GM21717 (cell line): ENCODE measurements at regions not wholly inside any gene's neighbourhood (a gene's known extent, or its start where the extent isn't known, plus 50 kb on each side); places are given as distances from the start of the nearest gene placed in this dataset.

Source experiments
- ATAC-seq: cut with Tn5 transposase; IDR thresholded peaks from one replicate; pipeline ENCODE4 v1.9.1; 2021; ENCODE audit warnings: mild to moderate bottlenecking, moderate library complexity; ENCODE audit not compliant: unreplicated experiment

DNA sequence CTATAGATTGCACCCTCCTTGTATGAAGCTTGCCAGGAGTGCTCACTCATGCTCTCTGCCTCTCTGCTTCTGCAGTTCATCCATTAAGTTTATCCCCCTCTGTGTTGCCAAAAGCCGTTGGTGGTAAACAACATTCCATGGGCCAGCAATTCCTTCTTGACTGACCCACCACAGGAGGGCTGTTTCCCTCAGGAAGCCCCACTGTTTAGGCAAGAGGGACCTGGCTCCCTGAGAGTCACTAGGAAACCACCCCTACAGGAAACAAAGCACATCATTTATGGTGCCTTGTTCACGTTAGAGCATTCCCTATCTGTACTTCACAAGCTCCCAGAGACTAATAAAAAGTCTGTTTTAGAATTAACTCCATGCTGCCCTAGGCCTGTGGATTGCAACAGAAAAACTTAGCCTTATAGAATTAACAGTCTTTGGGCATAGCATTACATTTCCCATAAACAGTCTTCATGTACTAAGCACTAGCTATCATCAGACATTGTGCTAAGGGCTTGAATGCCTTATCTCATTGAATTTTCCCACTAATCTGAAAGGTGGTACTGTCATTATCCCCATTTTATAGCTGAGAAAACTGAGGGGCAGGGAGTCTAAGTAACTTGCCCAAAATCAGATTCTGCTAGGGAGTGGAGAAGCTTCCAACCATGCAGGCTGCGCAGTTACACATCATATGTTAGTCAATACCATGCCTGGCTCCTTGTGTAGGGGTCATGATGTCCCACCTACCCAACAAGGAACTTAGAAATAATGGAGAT lies 149.9 kb downstream of the SHQ1 start:
- ATAC-seq, result no peak

DNA sequence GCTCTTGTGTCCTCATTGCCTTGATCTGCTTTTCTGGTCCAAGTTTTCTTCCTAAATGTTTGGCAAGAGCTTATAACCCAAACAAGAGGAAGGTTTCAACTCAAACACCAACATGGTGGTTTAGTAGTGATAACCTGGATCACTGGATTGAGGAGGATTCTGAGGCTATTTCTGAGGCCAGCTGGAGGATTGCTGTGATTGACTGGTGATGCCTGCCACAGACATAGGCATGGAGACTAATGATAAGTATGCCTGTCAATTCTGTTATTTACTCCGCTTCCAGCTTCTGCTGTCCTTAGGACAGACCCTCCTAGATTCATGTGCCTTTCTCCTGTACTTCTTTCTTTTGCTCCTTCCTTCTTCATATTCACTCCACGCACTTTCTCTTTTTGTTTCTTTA lies 150.5 kb downstream of the SHQ1 start:
- ATAC-seq, result no peak

DNA sequence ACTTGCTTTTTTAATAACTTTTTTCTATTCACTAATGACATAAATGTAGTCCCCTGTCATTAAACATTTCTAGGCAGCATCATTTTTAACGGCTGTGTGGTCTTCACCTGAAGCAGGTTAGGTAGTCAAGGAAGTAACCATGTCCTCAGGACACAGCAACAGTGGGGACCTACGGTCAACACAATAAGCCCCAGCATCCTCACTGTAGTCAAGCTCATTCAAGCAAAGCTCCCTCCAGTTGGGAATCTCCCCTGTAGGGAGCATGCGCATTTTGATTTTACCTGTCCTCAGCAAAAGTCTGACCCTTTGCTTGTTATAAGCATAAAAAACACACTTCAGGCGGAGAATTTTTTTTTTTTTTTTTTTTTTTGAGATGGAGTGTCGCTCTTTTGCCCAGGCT lies 151.4 kb downstream of the SHQ1 start:
- no peak for ATAC-seq

DNA sequence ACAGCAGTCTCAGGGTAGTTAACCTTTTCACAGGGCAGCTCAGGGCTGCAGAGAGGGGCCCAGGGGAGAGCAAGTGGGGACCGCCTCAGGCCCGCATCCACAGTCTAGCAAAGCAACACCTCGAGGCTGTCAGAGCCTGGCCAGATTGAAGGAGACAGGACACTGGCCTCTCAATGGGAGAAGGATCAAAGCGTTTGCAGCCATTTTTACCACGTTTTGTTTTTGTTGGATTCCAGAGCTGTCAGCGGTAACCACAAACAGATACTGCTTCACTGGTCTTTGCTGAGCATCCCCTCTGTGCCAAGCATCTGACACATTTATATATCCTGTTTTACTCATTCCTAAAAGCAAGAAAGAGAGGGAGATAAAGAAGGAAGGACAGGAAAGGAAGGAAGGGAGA lies 153.8 kb downstream of the SHQ1 start:
- no peak for ATAC-seq

DNA sequence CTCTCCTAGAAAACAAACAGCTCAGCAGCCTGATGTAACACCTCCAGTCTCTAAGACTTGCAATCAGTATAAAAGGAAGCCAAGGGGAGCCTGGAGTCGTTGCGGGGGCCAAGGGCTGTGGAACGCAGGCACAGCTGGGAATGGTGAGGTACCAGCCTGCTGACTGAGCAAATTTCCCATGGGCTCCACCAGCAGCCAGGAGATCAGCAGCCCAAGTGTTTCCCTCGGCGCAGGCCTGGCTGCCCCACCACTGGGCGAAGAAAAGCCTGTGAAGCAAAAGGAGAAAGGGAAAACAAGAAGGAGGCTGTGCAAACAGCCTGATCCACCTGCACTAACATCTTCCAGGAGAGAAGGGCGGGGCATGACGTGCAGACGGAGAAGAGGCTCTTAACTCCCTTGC lies 155.3 kb downstream of the SHQ1 start:
- ATAC-seq, result no peak

DNA sequence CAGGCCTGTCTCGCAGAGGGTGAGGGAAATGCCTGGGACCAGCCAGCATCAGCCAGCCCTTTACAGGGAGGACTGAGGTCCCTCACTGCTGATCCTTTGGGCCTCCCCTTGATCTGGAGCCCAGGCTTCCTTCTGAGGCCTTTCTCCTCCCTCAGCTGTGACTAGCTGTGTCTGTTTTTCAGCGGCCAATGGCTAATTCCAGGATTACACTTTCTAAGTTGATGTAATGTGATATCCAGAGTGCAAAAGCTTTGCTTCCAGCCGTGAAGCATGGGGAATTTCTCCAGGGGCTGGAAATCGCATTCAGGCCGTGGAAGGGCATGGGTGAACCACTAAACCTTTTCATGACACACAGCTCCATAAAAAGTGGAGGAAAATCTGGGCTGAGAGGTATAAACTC lies 157.6 kb downstream of the SHQ1 start:
- ATAC-seq, result no peak

DNA sequence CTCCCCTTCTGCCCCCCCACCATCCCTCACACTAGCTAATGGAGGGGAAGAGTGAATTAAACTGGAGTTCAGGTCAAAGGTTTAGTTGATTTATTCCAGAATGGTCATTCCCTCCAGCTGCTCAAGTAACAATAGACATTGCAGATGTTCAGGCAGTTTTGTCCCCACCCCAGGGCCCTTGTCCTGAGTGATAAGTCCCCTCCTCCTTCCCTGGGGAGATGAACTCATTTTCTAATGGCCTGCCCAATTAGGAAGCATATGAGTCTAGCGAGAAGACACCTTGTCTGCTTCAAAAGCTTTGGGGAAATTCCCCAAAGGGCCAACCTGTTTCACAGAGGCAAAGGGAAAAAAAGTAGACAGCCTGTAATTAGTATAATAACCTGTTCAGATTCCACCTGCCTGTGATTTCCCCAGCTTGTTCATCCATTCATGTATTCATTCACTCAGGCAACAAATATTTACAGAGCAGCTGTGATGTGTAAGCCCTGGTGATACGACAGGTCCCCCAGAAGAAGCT lies 165.3 kb downstream of the SHQ1 start:
- peak; percentile 71 for ATAC-seq

DNA sequence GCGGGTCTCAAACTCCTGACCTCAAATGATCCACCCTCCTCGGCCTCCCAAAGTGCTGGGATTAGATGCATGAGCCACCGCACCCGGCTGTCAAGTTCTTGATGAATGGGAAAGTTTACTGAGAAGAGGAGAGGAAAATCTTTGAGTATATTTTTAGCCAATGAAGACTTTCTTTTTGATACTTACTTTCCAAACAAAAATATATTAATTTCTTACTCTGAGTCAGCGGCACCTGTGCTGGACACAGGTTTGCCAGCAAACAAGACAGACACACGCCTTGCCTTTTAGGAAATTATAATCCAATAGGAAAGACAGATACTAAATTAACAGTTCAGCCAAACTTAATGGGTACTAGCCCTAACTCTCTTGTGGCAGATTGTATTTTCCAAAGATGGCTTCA lies 166.6 kb downstream of the SHQ1 start:
- no peak for ATAC-seq

DNA sequence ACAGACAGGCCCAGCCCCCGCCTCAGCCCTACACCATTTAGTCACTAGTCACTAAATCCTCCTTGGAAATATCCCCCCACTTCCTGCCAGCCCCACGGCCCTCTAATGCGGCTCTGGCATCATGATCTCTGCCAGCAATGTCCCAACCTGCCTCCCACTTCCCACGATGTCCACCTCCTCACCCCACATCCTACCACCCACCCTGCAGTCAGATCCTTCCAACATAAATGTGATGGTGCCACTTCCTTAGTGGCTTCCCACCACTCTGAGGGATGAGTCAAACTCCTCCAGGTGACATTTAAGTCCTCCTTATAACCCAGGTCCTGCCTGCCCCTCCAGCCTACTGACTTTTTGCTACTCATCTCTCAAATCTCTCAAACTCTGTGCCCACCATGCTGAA lies 167.5 kb downstream of the SHQ1 start:
- no peak for ATAC-seq

DNA sequence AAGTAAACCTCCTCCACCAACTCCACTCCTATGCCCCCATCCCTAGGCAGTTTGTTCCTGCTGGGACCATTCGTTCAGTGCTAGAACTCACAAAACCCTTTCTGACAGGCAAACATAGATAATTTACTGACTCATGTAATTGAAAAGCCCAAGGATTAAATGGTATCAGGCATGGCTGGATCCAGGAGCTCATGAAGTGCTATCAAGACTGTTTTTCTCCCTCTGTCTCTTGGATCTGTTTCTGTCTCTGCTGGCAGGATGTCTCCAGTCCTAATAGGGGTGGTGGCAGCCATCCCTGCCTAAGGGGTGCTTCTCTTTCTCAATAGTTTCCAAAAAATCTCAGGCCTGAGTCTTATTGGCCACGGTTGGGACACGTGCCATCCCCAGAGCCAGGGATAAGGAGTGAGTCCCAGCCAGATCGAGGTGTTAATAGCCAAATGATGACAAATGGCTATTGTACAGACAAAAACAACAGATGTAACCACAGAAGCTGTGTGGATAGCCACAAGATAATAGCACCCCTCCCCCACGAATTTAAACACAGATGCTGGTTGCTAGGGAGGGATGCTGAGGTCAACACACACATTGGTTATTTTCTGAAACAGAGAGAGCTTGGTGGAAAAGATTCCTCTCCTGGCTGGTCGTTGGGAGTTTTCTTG lies 168.6 kb downstream of the SHQ1 start:
- no peak for ATAC-seq

DNA sequence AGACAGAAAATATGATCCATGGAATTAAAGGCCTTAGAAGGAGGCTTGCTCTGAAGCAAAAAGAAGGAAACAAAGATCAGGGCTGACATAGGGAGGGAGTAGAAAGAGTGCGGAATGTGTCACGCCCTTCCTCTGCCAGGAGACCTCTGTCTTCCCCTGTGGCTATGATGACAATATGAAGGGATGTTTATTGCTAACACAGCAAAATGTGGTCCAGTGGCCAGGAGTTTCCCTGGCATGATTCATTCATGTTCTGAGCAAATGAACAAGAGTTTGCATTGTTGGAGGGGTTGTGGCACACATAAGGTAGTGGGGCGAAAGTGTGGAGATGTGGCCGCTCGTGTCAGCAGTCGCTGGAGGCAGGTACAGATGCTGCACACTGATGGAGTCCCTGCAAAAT lies 169.4 kb downstream of the SHQ1 start:
- ATAC-seq, result no peak

DNA sequence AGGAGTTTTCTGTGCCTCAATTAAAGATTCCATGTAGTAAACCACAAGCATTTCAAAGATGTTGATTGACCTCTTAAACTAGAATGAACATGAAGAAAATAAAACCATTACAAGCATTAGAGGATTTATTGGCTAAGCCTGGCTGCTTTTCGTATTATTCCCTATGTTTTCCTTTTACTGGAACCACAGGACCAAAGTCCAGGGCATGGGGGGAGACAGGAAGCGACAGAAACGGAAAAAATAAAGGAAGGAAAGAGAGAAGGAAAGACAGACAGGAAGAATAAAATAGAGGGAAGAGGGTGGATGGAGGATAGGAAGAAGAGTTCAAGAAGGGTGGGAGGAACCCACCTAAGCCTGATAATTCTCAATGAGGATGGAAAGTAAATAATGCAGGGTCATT lies 169.9 kb downstream of the SHQ1 start:
- no peak for ATAC-seq

DNA sequence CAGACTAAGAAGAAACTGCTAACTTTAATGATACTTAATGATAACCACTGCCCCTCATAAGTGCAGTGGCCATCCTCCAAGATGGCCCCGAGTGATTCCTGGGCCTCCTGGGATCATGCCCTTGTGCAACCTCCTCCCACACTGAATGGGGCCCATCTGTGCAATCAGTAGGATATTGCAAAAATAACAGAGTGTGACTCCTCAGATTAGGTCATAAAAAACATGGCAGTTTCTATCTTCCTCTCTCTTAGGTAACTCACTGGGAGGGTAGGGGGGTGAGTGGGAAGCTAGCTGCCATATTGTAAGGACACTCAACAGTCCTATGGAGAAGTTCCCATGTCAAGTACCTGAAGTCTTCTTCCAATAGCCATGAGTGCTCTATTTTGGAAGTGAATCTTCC lies 173.0 kb downstream of the SHQ1 start:
- no peak for ATAC-seq

DNA sequence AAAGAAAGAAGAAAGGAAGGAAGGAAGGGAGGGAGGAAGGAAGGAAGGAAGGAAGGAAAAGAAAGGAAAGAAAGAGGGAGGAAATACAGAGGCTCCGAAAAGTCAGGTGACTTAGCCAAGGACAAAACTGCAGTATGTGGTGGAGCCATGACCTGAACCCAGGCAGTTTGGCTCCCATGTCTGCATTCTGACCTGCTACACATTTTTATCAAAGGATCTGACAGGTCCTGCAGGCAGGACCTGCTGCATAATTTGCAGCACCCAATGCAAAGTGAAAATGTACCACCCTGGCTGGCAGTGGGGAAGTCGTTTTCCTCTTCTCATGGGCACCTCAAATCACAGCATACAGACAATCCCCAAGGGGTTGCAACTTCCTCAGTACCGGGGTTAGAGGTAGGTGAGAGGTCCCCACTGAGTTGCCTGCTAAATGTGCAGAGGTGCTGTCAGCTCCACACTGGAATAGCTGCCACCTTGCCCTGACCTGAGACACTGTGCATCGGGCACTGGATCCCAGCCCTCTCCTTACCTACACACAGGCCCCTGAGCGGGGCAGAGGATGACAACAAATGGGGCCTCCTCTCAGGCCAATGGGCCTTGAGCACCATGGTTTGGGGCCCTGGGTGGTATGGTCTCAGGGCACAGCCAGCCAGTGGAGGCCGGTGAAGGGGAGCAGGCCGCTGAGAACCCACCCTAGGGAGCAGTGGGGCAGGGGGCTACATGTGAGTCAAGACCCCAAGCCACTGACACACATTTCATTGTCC lies 175.1 kb downstream of the SHQ1 start:
- no peak for ATAC-seq

DNA sequence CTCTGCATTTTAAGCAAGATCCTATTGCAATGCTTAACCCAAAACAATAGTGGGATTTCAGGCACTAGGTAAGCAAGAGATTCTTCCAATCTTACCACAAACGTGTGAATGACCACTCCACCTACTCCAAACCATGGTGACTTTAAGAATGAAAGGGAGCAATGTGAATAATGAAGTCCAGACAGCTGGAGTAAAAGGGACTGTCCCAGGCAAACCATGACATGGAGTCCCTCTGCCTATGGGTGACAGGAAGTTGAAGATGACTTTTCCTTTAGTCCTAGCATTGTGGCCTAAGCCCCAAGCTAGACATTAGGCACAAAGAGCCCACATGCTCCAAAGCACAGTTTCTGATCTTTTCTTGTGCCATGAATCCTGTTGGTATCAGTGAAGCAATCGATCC lies 179.0 kb downstream of the SHQ1 start:
- no peak for ATAC-seq

DNA sequence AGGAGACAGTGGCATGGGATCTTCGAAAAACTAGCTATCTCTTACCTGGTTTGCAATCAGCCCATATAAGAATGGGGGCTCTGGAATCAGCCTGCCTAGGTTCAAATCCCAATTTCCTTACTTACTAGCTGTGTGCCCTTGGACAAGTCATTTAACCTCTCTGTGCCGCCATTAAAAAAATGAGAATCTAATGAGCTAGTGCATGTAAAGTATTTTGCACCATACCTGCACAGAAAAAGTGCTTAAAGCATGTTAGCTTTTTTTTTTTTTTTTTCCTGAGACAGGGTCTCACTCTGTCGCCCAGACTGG lies 181.8 kb downstream of the SHQ1 start:
- no peak for ATAC-seq

DNA sequence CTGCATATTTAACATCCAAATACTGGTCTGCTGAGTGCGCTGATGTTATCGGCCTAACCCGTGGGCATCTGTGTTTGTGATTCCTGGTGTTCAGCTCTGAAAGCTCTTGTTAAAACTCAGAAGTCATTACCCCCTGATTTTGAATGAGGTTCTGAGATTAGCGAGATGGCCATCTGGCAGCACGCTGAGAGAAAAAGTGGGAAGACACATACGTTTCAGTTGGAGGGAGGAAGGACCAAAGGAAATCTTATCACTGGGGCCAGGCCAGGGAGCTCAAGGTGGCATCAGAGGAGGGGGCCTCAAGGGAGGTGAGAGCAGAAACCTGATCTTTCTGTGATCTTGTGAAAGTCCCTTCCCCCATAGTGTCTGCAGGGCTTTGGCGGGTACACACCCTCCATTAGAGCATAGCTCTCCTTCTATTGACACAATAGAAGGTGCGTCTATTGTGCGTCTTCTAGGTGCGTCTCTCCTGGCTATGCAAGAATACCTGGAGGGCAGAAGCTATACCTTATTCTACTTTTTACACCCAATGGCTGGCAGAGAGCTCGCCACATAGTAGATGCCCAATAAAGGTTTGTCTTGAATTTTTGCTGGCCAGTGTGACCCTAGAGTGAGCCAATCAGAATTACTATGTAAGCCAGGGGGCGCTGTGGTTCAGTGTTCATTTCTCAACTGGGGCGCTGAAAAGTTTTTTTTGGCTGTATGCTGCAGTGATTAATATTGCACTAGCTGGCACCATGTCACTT lies 182.4 kb downstream of the SHQ1 start:
- no peak for ATAC-seq

DNA sequence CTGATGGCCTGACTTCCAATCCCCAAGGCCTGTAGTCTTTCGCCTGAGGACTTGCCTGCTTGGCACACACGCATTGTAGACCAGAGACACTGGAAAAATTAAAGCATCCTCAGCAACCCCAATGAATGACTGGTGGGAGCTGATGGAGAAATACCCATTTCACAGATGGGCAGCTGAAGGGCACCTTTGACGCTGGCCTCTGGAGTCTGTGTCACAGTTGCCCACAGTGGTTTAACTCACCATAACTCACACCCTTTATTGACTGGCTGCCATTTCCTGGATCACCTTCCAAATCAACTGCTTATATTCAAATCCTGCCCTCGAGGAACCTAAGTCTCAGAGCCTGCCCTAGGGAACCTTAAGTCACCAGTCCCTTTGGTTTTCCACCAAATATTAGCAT lies 183.1 kb downstream of the SHQ1 start:
- ATAC-seq, result no peak

DNA sequence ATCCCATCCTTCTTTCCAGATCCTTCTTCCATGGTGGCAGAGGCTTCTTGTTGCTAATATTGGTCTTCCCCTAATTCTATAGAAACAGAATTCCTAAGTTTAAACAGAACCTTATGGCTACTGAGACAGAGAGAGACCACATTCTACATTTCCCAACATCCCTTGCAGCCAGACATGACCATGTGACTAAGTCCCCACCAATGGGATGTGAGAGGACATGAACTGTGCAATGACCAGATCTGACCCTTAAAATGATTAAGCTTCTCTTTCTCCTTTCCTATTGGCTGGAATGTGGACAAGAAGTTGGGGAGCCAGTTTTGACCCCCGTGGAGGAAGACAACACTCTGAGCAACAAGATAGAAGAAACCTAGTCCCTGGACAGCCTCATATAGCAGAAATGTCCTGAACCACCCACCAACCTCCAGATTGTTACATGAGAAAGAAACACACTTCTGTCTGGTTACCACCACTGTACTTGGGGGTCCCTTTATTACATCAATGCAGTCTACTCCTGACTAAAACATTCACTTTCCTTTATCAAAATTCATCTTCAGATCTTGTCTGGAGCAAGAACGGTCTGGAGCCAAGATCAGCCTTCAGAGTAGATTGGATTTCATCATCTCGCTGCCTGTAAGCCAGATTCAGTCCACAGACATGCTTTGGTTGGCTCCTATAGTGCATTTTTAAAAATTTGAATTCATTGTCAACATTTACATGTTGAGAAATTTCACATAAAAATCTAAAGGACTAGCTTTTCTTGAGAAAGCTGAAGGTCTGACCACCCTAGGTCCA lies 183.9 kb downstream of the SHQ1 start:
- ATAC-seq, result no peak

DNA sequence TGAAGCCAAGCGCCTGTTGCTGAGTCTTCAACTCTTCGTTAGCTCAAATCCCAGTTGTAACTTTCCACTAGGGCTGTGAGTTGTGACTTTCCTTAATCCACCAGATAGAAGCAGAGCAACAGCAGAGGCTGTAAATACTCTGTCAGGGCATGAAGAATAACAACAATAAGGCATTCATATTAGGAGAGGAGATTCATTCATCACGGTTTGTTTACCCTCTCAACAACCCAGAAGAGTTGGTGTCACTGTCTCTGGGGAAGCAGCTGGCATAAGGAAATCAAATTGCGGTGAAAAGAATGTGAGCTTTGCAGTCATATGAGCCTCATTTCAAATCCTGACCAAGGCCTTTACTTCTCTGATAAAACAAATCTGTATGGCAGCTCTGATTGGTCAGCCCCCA lies 184.8 kb downstream of the SHQ1 start:
- no peak for ATAC-seq

DNA sequence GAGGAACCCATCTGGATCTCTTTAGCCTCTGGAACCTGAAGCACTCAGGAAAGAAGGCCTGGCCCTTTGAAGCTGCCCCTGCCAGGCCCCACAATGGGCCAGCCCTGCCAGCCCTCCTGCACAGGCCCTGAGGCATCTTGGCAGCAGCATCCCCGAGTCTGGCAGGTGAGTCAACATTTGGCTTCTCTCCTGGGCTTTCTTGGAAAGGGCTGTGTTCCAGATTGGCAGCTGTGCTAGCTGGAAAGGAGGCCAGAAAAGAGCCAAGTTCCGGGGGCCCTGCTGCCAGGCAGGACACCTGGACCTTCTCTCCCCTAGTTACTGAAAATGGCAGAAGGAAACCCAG lies 187.2 kb downstream of the SHQ1 start:
- no peak for ATAC-seq
